GM23338 (cell line): ENCODE measurements at regions not wholly inside any gene's neighbourhood (a gene's known extent, or its start where the extent isn't known, plus 50 kb on each side); places are given as distances from the start of the nearest gene placed in this dataset.

Experiments
- CREB1 ChIP-seq: fragments of 250-450 bp; sonication (Bioruptor Pico); IDR thresholded peaks from 2 replicates; pipeline ENCODE4 v1.5.0; 2020; ENCODE audit warnings: low read depth, mild to moderate bottlenecking, moderate library complexity
- EZH2 ChIP-seq: fragments of 200-600 bp; sonication (generic); IDR thresholded peaks from one replicate; pipeline ENCODE4 v1.8.0; 2017; ENCODE audit warnings: antibody characterized with exemption, mild to moderate bottlenecking, low read depth; ENCODE audit not compliant: unreplicated experiment
- EZH2phosphoT487 ChIP-seq: fragments of 200-600 bp; sonication (generic); IDR thresholded peaks from one replicate; pipeline ENCODE4 v1.8.1; 2018; ENCODE audit warnings: antibody characterized with exemption; ENCODE audit not compliant: unreplicated experiment
- POLR2AphosphoS5 ChIP-seq: IDR thresholded peaks from 2 replicates; pipeline ENCODE4 v1.6.1; 2016; ENCODE audit warnings: antibody characterized with exemption, low read depth
- STAT1 ChIP-seq: IDR thresholded peaks from one replicate; pipeline ENCODE4 v1.6.1; 2016; ENCODE audit warnings: antibody characterized with exemption; ENCODE audit not compliant: unreplicated experiment
- ZNF331 ChIP-seq: fragments of 250-450 bp; sonication (Bioruptor Pico); IDR thresholded peaks from 2 replicates; pipeline ENCODE4 v1.5.0; 2020; ENCODE audit warnings: low read depth, mild to moderate bottlenecking, moderate library complexity
- TF ChIP-seq, protein P1 (sequence below), 2 experiments: fragments of 200-600 bp in 1 of 2; sonication (generic) in 1 of 2; conservative IDR thresholded peaks; 2 replicates each; pipeline versions ENCODE4 v1.5.1 to v1.6.1; 2016 to 2017; ENCODE audit warnings: antibody characterized with exemption in 2 of 2, low read depth in 2 of 2, mild to moderate bottlenecking in 2 of 2, moderate library complexity in 1 of 2
- TF ChIP-seq, protein P2 (sequence below): IDR thresholded peaks from one replicate; pipeline ENCODE4 v1.6.1; 2018; ENCODE audit warnings: antibody characterized with exemption; ENCODE audit not compliant: unreplicated experiment

DNA sequence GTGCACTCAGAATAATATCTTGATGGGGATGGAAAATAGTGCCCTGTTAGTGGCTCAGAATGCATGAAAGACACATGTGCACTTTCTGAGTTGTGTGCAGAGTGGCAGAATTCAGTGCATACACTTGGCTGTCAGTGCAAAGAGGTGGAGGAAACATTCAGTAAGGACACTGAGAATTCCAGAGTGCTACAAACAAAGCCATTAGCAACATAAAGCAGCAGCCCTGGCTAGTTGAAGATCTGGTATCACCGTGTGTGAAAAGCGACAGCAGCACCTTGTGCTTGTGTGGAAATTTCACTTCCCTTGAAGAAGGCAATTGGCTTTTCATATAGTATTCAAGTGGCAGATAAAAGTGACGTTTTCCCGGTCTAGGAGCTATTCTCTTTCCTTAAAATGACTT is 810.4 kb downstream of the TRIML1 start:
- TF ChIP-seq EZH2 (no peak), POLR2AphosphoS5 (no peak), EZH2phosphoT487 (no peak), STAT1 (no peak), ZNF331 (CRISPR knock-in tag) (no peak), CREB1 (no peak)
- TF ChIP-seq, protein P1, sequence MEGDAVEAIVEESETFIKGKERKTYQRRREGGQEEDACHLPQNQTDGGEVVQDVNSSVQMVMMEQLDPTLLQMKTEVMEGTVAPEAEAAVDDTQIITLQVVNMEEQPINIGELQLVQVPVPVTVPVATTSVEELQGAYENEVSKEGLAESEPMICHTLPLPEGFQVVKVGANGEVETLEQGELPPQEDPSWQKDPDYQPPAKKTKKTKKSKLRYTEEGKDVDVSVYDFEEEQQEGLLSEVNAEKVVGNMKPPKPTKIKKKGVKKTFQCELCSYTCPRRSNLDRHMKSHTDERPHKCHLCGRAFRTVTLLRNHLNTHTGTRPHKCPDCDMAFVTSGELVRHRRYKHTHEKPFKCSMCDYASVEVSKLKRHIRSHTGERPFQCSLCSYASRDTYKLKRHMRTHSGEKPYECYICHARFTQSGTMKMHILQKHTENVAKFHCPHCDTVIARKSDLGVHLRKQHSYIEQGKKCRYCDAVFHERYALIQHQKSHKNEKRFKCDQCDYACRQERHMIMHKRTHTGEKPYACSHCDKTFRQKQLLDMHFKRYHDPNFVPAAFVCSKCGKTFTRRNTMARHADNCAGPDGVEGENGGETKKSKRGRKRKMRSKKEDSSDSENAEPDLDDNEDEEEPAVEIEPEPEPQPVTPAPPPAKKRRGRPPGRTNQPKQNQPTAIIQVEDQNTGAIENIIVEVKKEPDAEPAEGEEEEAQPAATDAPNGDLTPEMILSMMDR (conservative IDR thresholded peaks at IDR 0.05; ENCODE audit: low read depth in 2 of 2): 0 out of 4 replicates have a peak, but pooled peaks of 1 of the 2 experiments have one; percentile 18
- TF ChIP-seq, protein P2, sequence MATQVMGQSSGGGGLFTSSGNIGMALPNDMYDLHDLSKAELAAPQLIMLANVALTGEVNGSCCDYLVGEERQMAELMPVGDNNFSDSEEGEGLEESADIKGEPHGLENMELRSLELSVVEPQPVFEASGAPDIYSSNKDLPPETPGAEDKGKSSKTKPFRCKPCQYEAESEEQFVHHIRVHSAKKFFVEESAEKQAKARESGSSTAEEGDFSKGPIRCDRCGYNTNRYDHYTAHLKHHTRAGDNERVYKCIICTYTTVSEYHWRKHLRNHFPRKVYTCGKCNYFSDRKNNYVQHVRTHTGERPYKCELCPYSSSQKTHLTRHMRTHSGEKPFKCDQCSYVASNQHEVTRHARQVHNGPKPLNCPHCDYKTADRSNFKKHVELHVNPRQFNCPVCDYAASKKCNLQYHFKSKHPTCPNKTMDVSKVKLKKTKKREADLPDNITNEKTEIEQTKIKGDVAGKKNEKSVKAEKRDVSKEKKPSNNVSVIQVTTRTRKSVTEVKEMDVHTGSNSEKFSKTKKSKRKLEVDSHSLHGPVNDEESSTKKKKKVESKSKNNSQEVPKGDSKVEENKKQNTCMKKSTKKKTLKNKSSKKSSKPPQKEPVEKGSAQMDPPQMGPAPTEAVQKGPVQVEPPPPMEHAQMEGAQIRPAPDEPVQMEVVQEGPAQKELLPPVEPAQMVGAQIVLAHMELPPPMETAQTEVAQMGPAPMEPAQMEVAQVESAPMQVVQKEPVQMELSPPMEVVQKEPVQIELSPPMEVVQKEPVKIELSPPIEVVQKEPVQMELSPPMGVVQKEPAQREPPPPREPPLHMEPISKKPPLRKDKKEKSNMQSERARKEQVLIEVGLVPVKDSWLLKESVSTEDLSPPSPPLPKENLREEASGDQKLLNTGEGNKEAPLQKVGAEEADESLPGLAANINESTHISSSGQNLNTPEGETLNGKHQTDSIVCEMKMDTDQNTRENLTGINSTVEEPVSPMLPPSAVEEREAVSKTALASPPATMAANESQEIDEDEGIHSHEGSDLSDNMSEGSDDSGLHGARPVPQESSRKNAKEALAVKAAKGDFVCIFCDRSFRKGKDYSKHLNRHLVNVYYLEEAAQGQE: no peak
